D721Med (cell line): ENCODE measurements at regions not wholly inside any gene's neighbourhood (a gene's known extent, or its start where the extent isn't known, plus 50 kb on each side); places are given as distances from the start of the nearest gene placed in this dataset.

Source experiments
- DNase-seq: peaks from one replicate; pipeline ENCODE4 v3.0.0; 2011; ENCODE audit warnings: low spot score; ENCODE audit not compliant: insufficient read length
- FAIRE-seq: peaks from 2 replicates; lab custom pipeline; 2011; peaks lifted over from hg19 to GRCh38; lab: Jason Lieb, UNC
- CTCF ChIP-seq: IDR thresholded peaks from 2 replicates; pipeline ENCODE4 v1.5.1; 2012; ENCODE audit warnings: mild to moderate bottlenecking, control low read depth; ENCODE audit not compliant: insufficient read depth; ENCODE audit errors: missing control alignments

- DNase-seq (no peak), FAIRE-seq (no peak)
- TF ChIP-seq CTCF, result no peak
Measured at GRCh38 chr2:6785493-6785892, 80.2 kb downstream of the CMPK2 start.

- FAIRE-seq, result no peak
- TF ChIP-seq CTCF, result no peak
- DNase-seq, result no peak
Measured at GRCh38 chr2:6787376-6787775, 78.3 kb downstream of the CMPK2 start.

- no peak for FAIRE-seq
Measured at GRCh38 chr2:6788614-6789013, 77.1 kb downstream of the CMPK2 start.

GRCh38 chr2:6789559-6790138, 76.1 kb downstream of the CMPK2 start:
- no peak for FAIRE-seq
- no peak for DNase-seq
- TF ChIP-seq CTCF, result no peak

More at GRCh38 chr2:6788614-6789013, 77.1 kb downstream of the CMPK2 start:
- no peak for DNase-seq
- TF ChIP-seq CTCF, result no peak

- TF ChIP-seq CTCF, result no peak
- FAIRE-seq (no peak), DNase-seq (no peak)
Measured at GRCh38 chr2:6791682-6792081, 74.0 kb downstream of the CMPK2 start.

GRCh38 chr2:6792883-6793282, 72.8 kb downstream of the CMPK2 start:
- FAIRE-seq, result no peak

GRCh38 chr2:6793371-6793770, 72.3 kb downstream of the CMPK2 start:
- no peak for TF ChIP-seq CTCF
- FAIRE-seq, result no peak
- no peak for DNase-seq

More at GRCh38 chr2:6792883-6793282, 72.8 kb downstream of the CMPK2 start:
- no peak for TF ChIP-seq CTCF
- no peak for DNase-seq
